Astrocyte of the cerebellum (primary cell): ENCODE measurements at regions not wholly inside any gene's neighbourhood (a gene's known extent, or its start where the extent isn't known, plus 50 kb on each side); places are given as distances from the start of the nearest gene placed in this dataset.

Experiments used
- DNase-seq: peaks from one replicate; pipeline ENCODE4 v3.0.0-alpha.2; 2011; ENCODE audit warnings: low read depth
- H3K4me3 ChIP-seq: 2 replicates; pipeline ENCODE4 v1.5.1; 2011; ENCODE audit warnings: mild to moderate bottlenecking, low read depth, low read length, moderate library complexity
- CTCF ChIP-seq: IDR thresholded peaks from 2 replicates; pipeline ENCODE4 v1.5.1; 2012; ENCODE audit warnings: low read length, low read depth, moderate library complexity, mild to moderate bottlenecking; ENCODE audit errors: missing control alignments
- in situ Hi-C: cut with HindIII; loops from 2 replicates; pipeline ENCODE4 v1.10.0; 2017; ENCODE audit warnings: low sequenced_read_pairs

- no peak for TF ChIP-seq CTCF
- no peak for DNase-seq
- in situ Hi-C loops: no loop called here
- H3K4me3 ChIP-seq: no peak overlapping the region
These were observed 140.3 kb downstream of the RASEF start for GRCh38 chr9:82922686-82923085.

- in situ Hi-C loops: no loop called here
- H3K4me3 ChIP-seq: no peak overlapping the region
- peak; percentile 12 for DNase-seq
- no peak for TF ChIP-seq CTCF
These were observed 139.6 kb downstream of the RASEF start for GRCh38 chr9:82923092-82923911.

GRCh38 chr9:82923912-82924605, 138.9 kb downstream of the RASEF start:
- TF ChIP-seq CTCF: no peak
- no peak overlapping the region for H3K4me3 ChIP-seq
- in situ Hi-C loops: no loop called here
- DNase-seq: no peak
